Hematopoietic multipotent progenitor cell treated with erythropoietin and hydrocortisone succinate and interleukin-3 and kit ligand, for 6 days (in vitro differentiated cells): ENCODE measurements at regions not wholly inside any gene's neighbourhood (a gene's known extent, or its start where the extent isn't known, plus 50 kb on each side); places are given as distances from the start of the nearest gene placed in this dataset.

Experiments
- DNase-seq: peaks from one replicate; pipeline ENCODE4 v3.0.0-alpha.2; 2015

- no peak for DNase-seq
Measured at GRCh38 chr2:128559533-128560515, 241.2 kb upstream of the HS6ST1 start.

GRCh38 chr2:128560718-128561117 is 242.1 kb upstream of the HS6ST1 start:
- DNase-seq: no peak

GRCh38 chr2:128562471-128563347 is 244.0 kb upstream of the HS6ST1 start:
- no peak for DNase-seq

GRCh38 chr2:128563348-128563687 is 244.7 kb upstream of the HS6ST1 start:
- no peak for DNase-seq

- no peak for DNase-seq
Measured at GRCh38 chr2:128564131-128564530, 245.5 kb upstream of the HS6ST1 start.

- DNase-seq: no peak
Measured at GRCh38 chr2:128564551-128564950, 245.9 kb upstream of the HS6ST1 start.

GRCh38 chr2:128565441-128565840 is 246.8 kb upstream of the HS6ST1 start:
- DNase-seq: no peak

- DNase-seq: no peak
Measured at GRCh38 chr2:128566671-128567070, 248.0 kb upstream of the HS6ST1 start.

GRCh38 chr2:128568106-128568505 is 249.4 kb upstream of the HS6ST1 start:
- no peak for DNase-seq

GRCh38 chr2:128573116-128573515 is 254.4 kb upstream of the HS6ST1 start:
- DNase-seq: no peak

- no peak for DNase-seq
Measured at GRCh38 chr2:128573531-128573930, 254.9 kb upstream of the HS6ST1 start.

- DNase-seq: no peak
Measured at GRCh38 chr2:128577141-128577930, 258.7 kb upstream of the HS6ST1 start.

- DNase-seq: peak; percentile 19
Measured at GRCh38 chr2:128578406-128579390, 260.0 kb upstream of the HS6ST1 start.

- DNase-seq: no peak
Measured at GRCh38 chr2:128579825-128580224, 261.2 kb upstream of the HS6ST1 start.

- DNase-seq: no peak
Measured at GRCh38 chr2:128580988-128581848, 262.6 kb upstream of the HS6ST1 start.

GRCh38 chr2:128581849-128582244 is 263.2 kb upstream of the HS6ST1 start:
- DNase-seq: no peak

- DNase-seq: no peak
Measured at GRCh38 chr2:128584296-128584890, 265.7 kb upstream of the HS6ST1 start.

GRCh38 chr2:128585706-128586105 is 267.0 kb upstream of the HS6ST1 start:
- DNase-seq: no peak

GRCh38 chr2:128589681-128590080 is 271.0 kb upstream of the HS6ST1 start:
- DNase-seq: no peak
